ENCODE measurements at regions not wholly inside any gene's neighbourhood (a gene's known extent, or its start where the extent isn't known, plus 50 kb on each side); places are given as distances from the start of the nearest gene placed in this dataset.

- DNase-seq: no peak
Measured at GRCh38 chr18:61756244-61756643, 136.6 kb downstream of the RNF152 start.

- no peak for DNase-seq
Measured at GRCh38 chr18:61755555-61755954, 137.3 kb downstream of the RNF152 start.

GRCh38 chr18:61754039-61754583 is 138.7 kb downstream of the RNF152 start:
- no peak for DNase-seq

- DNase-seq: no peak
Measured at GRCh38 chr18:61753373-61753772, 139.4 kb downstream of the RNF152 start.

GRCh38 chr18:61752973-61753372 is 139.8 kb downstream of the RNF152 start:
- no peak for DNase-seq

- no peak for DNase-seq
Measured at GRCh38 chr18:61750840-61751668, 141.8 kb downstream of the RNF152 start.

GRCh38 chr18:61749546-61749945 is 143.3 kb downstream of the RNF152 start:
- no peak for DNase-seq

GRCh38 chr18:61749031-61749430 is 143.8 kb downstream of the RNF152 start:
- DNase-seq: no peak

- no peak for DNase-seq
Measured at GRCh38 chr18:61748004-61748403, 144.8 kb downstream of the RNF152 start.

- DNase-seq: no peak
Measured at GRCh38 chr18:61743775-61744531, 148.9 kb downstream of the RNF152 start.

- no peak for DNase-seq
Measured at GRCh38 chr18:61742565-61743429, 150.0 kb downstream of the RNF152 start.

GRCh38 chr18:61741881-61742454 is 150.8 kb downstream of the RNF152 start:
- DNase-seq: no peak

- DNase-seq: no peak
Measured at GRCh38 chr18:61738488-61738887, 154.3 kb downstream of the RNF152 start.

- DNase-seq: no peak
Measured at GRCh38 chr18:61738042-61738441, 154.8 kb downstream of the RNF152 start.

GRCh38 chr18:61736133-61736532 is 156.7 kb downstream of the RNF152 start:
- DNase-seq: no peak

GRCh38 chr18:61735564-61736102 is 157.2 kb downstream of the RNF152 start:
- DNase-seq: peak; percentile 34

GRCh38 chr18:61734396-61734795 is 158.4 kb downstream of the RNF152 start:
- DNase-seq: peak; percentile 43

GRCh38 chr18:61732854-61733253 is 160.0 kb downstream of the RNF152 start:
- DNase-seq: no peak

GRCh38 chr18:61731693-61732376 is 161.0 kb downstream of the RNF152 start:
- no peak for DNase-seq

- no peak for DNase-seq
Measured at GRCh38 chr18:61731178-61731577, 161.6 kb downstream of the RNF152 start.

GRCh38 chr18:61729322-61729721 is 163.5 kb downstream of the RNF152 start:
- DNase-seq: no peak

Measured in retina (tissue), 1 donor.